IPS-18a (cell line): ENCODE measurements at regions not wholly inside any gene's neighbourhood (a gene's known extent, or its start where the extent isn't known, plus 50 kb on each side); places are given as distances from the start of the nearest gene placed in this dataset.

Source experiments
- H3K27ac ChIP-seq: one replicate; pipeline ENCODE4 v1.5.1; 2013; ENCODE audit warnings: low read length
- H3K27me3 ChIP-seq: one replicate; pipeline ENCODE4 v1.6.1; 2013; ENCODE audit warnings: mild to moderate bottlenecking, low read length; ENCODE audit not compliant: control insufficient read depth, insufficient read depth
- H3K36me3 ChIP-seq: one replicate; pipeline ENCODE4 v1.6.1; 2013; ENCODE audit warnings: low read depth, low read length; ENCODE audit not compliant: control insufficient read depth
- H3K4me1 ChIP-seq: one replicate; pipeline ENCODE4 v1.6.1; 2013; ENCODE audit warnings: low read depth, low read length; ENCODE audit not compliant: control insufficient read depth
- H3K4me3 ChIP-seq: one replicate; pipeline ENCODE4 v1.5.1; 2013; ENCODE audit warnings: low read length
- H3K9ac ChIP-seq: one replicate; pipeline ENCODE4 v1.6.1; 2013; ENCODE audit warnings: mild to moderate bottlenecking, low read length, moderate library complexity
- H3K9me3 ChIP-seq: one replicate; pipeline ENCODE4 v1.6.1; 2013; ENCODE audit warnings: low read depth, low read length; ENCODE audit not compliant: control insufficient read depth

DNA sequence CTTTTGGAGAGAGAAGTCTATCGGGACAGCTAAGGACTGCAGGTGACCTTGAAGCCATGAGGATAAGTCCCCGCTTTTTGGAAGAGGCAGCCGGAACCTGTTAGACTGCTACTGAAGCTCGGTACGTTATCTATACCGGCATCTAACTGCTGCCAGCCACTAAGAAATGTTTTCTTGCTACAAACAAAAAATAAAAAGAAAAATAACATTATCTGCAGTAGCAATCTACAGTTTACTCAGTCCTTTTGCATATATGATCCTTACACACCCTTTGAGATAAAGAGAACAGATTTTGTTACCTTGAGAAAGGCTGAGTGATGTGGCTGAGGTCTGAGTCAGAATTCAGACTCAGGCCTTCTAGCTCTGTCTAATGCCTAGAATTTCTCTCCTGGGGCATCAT, 314.6 kb downstream of the CDH26 start:
- Histone ChIP-seq H3K4me1 (peaks cover 10% of the 10 kb centered on the region), H3K27me3 (no peaks in the 10 kb centered on the region), H3K4me3 (no peak overlapping the region), H3K9me3 (no peaks in the 10 kb centered on the region), H3K36me3 (no peaks in the 10 kb centered on the region), H3K9ac (no peak overlapping the region), H3K27ac (no peak overlapping the region)

DNA sequence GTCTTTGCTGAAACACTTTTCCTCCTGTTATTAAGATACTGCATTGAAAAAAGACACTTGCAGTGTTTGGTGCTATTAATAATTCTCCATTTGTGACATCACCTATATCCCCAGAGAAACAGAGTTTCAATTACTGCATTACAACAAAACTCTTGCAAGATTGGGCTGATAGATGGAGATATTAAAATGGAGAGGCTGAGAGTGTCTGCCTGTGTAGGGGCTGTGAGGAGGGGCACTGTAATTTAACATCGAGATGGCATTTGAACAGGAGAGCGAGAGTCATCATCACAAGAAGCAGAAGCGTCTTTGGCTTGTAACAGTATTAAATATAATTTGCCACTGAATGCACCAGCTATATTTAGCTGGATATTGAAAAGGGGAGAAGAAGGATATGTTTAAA, 316.5 kb downstream of the CDH26 start:
- Histone ChIP-seq H3K4me3 (no peak overlapping the region), H3K27ac (no peak overlapping the region), H3K9ac (no peak overlapping the region), H3K9me3 (peaks cover 7% of the 10 kb centered on the region), H3K36me3 (no peaks in the 10 kb centered on the region), H3K4me1 (peaks cover 10% of the 10 kb centered on the region), H3K27me3 (no peaks in the 10 kb centered on the region)

DNA sequence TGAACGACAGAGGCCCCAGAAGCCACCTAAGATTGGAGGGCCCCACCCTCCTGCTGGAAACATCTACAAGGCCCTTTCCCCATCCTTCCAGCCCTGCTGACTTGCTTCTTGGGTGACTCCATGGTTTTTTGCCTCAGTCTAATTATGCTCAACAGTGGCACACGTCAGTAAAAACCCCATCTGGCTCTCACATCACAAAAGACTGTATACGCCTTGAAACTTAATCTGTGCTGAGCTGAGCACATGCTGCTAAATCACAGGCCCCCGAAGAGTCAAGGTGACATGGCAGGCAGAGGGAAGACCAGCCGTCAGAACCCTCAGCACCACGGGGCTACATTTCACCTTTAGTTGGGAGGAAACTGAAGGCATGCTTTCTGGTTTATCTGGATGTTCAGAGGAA, 323.1 kb downstream of the CDH26 start:
- Histone ChIP-seq H3K27ac (no peak overlapping the region), H3K36me3 (no peaks in the 10 kb centered on the region), H3K4me1 (no peaks in the 10 kb centered on the region), H3K27me3 (no peaks in the 10 kb centered on the region), H3K4me3 (no peak overlapping the region), H3K9ac (no peak overlapping the region), H3K9me3 (peaks cover 48% of the 10 kb centered on the region)

DNA sequence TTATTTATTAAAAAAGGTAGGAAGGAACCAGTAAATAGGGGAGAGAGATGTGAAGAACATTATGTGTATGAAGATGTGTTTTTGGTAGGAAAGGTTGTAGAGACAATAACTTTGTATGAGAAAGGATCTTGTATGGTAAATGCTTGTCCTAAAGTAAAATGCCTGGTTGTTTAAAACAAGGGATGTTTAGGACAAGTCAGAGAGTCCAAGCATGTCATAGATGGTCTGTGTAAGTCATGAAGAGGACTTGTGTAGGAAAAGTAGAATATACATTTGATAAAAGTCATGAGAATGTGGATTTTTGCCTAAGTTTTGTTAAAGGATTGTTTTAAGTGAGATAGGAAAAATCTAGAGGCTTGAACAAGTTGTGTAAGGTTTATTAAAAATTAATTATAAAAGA, 325.1 kb downstream of the CDH26 start:
- H3K4me1 ChIP-seq: no peaks in the 10 kb centered on the region
- H3K36me3 ChIP-seq: no peaks in the 10 kb centered on the region
- H3K27ac ChIP-seq: no peak overlapping the region
- H3K27me3 ChIP-seq: no peaks in the 10 kb centered on the region
- no peak overlapping the region for H3K9ac ChIP-seq
- peaks cover 62% of the 10 kb centered on the region for H3K9me3 ChIP-seq
- H3K4me3 ChIP-seq: no peak overlapping the region

DNA sequence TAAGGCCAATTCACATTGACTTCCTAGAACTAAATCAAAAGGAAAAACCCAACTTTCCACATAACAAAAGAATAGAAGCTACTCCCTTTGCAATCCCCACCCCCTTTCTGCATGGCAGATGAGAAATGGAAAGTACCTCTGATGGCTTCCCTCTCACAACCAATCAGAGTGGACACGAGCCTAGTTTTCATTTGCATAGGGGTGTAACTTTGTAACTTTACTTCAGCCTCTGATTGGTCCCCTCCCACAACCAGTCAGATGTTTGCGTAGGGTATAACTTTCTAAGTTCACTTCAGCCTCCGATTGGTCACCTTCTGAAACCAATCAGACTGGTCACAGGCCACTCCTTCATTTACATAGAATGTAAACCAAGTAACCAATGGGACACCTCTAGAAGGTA, 328.5 kb downstream of the CDH26 start:
- peaks cover 57% of the 10 kb centered on the region for H3K9me3 ChIP-seq
- no peaks in the 10 kb centered on the region for H3K27me3 ChIP-seq
- H3K9ac ChIP-seq: no peak overlapping the region
- H3K27ac ChIP-seq: no peak overlapping the region
- no peaks in the 10 kb centered on the region for H3K4me1 ChIP-seq
- H3K36me3 ChIP-seq: no peaks in the 10 kb centered on the region
- H3K4me3 ChIP-seq: no peak overlapping the region

DNA sequence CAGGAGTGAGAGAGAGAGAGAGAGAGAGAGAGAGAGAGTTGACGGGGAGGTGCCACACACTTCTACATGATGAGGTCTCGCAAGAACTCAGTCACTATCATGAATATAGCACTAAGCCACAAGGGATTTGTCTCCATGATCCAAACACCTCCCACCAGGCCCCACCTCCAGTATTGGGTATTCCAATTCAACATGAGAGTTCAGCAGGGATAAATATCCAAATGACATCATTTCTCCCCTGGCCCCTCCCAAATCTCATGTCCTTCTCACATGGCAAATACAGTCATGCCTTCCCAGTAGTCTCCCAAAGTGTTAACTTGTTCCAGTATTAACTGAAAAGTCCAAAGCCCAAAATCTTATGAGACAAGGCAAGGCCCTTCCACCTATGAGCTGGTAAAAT, 330.7 kb downstream of the CDH26 start:
- Histone ChIP-seq H3K9me3 (peaks cover 45% of the 10 kb centered on the region), H3K4me3 (no peak overlapping the region), H3K27ac (no peak overlapping the region), H3K27me3 (no peaks in the 10 kb centered on the region), H3K4me1 (no peaks in the 10 kb centered on the region), H3K36me3 (no peaks in the 10 kb centered on the region), H3K9ac (no peak overlapping the region)

DNA sequence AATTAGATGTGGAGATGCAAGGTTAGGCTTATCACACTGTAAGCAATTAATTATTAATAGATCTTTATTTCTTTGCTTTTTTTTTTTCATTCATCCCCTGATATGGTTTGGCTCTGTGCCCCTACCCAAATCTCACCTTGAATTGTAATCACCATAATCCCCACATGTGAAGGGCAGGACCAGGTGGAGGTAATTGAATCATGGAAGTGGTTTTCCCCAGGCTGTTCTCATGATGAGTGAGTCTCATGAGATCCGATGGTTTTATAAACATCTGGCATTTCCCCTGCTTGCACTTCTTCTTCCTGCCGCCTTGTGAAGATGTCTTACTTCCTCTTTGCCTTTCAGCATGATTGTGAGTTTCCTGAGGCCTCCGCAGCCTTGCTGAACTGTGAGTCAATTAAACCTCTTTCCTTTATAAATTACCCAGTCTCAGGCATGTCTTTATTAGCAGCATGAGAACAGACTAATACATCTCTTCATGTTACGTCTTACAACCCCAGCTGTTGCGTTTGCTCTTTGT, 333.8 kb downstream of the CDH26 start:
- Histone ChIP-seq H3K36me3 (no peaks in the 10 kb centered on the region), H3K27me3 (no peaks in the 10 kb centered on the region), H3K9me3 (peaks cover 17% of the 10 kb centered on the region), H3K27ac (no peak overlapping the region), H3K4me3 (no peak overlapping the region), H3K4me1 (no peaks in the 10 kb centered on the region), H3K9ac (no peak overlapping the region)

DNA sequence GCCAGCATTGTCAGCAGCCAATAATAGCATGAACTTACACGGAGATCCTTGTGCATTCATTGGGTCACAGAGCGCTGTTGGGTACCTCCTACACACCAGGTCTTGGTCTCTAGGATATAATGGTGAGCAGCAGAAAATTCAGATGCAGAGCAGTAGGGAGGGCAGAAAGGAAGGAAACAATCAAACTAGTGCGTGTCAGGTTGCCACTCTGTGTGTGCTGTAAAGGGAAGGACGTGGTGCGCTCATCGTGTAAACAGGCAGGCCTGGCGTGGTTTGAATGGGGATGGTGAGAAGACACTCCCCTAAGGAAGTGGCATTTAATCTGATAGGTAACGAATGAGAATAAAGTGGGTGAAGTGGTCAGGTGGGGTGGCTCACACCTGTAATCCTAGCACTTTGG, 336.4 kb downstream of the CDH26 start:
- no peaks in the 10 kb centered on the region for H3K27me3 ChIP-seq
- H3K4me1 ChIP-seq: no peaks in the 10 kb centered on the region
- H3K9me3 ChIP-seq: peaks cover 8% of the 10 kb centered on the region
- no peaks in the 10 kb centered on the region for H3K36me3 ChIP-seq
- H3K4me3 ChIP-seq: no peak overlapping the region
- no peak overlapping the region for H3K9ac ChIP-seq
- no peak overlapping the region for H3K27ac ChIP-seq

DNA sequence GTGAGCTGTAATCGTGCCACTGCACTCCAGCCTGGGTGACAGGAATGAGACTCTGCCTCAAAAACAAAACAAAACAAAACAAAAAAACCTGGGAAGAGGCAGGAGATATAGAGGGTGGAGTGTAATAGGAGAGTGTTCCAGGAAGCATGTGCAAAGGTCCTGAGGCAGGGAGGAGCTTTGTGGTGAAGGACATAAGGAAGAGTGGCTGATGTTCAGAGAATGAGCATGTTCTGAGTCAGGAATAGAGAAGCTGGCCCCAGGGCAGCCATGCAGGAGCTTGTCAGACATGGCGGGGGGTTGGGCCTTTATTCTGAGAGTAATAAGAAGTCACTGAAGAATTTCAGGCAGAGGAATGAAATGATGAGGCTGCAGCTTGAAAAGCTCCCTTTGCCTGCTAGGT, 337.0 kb downstream of the CDH26 start:
- H3K27me3 ChIP-seq: no peaks in the 10 kb centered on the region
- H3K9ac ChIP-seq: no peak overlapping the region
- H3K27ac ChIP-seq: no peak overlapping the region
- H3K4me3 ChIP-seq: no peak overlapping the region
- H3K4me1 ChIP-seq: no peaks in the 10 kb centered on the region
- H3K9me3 ChIP-seq: peaks cover 5% of the 10 kb centered on the region
- H3K36me3 ChIP-seq: no peaks in the 10 kb centered on the region

DNA sequence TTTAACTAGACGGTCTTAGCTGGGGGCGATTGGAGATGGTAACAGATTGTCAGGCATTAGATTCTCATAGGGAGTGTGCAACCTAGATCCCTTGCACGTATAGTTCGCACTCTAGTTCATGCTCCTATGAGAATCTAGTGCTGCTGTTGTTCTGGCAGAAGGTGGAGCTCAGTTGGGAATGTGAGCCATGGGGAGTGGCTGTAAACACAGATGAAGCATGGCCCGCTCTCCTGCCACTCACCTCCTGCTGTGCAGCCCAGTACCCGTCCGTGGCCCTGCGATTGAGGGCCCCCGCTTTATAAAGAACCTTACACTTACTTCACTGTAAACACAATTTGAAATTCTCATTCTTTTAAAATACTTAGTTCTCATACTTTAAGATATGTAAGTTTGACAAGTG, 339.4 kb downstream of the CDH26 start:
- Histone ChIP-seq H3K36me3 (no peaks in the 10 kb centered on the region), H3K27me3 (peaks cover 4% of the 10 kb centered on the region), H3K9ac (no peak overlapping the region), H3K27ac (no peak overlapping the region), H3K4me1 (no peaks in the 10 kb centered on the region), H3K9me3 (no peaks in the 10 kb centered on the region), H3K4me3 (no peak overlapping the region)

DNA sequence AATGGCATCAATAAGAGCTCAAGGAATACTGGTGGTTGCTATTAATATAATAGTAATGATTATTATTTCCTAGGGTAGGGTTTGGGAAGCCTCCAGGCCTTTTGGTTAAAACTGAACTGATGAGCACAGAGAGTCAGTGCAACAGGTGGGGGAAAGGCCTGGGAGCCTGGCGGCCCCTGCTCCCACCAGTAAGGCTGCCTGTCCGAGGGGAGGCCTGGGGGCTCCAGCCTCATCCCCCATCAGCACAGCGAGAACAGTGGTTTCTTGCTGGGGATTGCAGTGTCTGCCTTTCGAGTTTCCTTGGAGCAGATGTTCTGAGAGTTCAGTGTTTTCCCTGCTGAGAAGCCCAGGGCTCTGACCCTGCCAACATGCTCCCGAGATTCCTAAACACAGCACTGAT, 340.4 kb downstream of the CDH26 start:
- H3K27me3 ChIP-seq: peaks cover 4% of the 10 kb centered on the region
- H3K4me1 ChIP-seq: peaks cover 4% of the 10 kb centered on the region
- no peaks in the 10 kb centered on the region for H3K36me3 ChIP-seq

DNA sequence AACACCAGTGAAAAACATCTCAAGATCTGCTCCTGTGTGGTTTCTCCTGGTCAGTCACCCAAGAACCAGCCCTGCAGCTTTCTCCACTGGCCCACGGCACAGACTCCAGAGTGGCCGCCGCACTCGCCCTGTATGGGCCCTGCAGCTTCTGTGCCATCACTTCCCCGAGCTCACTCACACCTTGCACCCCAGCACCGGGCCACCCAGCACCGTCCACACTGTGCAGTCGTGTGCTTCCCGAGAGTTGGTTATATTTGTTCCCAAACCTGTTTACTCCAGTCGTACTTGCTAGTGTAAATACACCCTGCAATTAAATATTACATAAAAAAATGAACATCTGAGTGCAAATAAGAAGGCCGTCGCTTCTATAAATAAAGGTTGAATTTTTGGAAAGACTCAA, 341.7 kb downstream of the CDH26 start:
- H3K27ac ChIP-seq: no peak overlapping the region
- peaks cover 6% of the 10 kb centered on the region for H3K4me1 ChIP-seq
- no peak overlapping the region for H3K4me3 ChIP-seq
- H3K27me3 ChIP-seq: peaks cover 4% of the 10 kb centered on the region
- no peak overlapping the region for H3K9ac ChIP-seq
- H3K36me3 ChIP-seq: no peaks in the 10 kb centered on the region
- H3K9me3 ChIP-seq: no peaks in the 10 kb centered on the region

More for the DNA sequence above, 340.4 kb downstream of the CDH26 start:
- H3K4me3 ChIP-seq: no peak overlapping the region
- no peak overlapping the region for H3K9ac ChIP-seq
- H3K27ac ChIP-seq: no peak overlapping the region
- no peaks in the 10 kb centered on the region for H3K9me3 ChIP-seq
